ENCODE measurements at regions not wholly inside any gene's neighbourhood (a gene's known extent, or its start where the extent isn't known, plus 50 kb on each side); places are given as distances from the start of the nearest gene placed in this dataset.

GRCh38 chr1:30607723-30608122 lies 115.7 kb downstream of the MATN1 start:
- DNase-seq = no peak

- DNase-seq = no peak
These were observed 117.2 kb downstream of the MATN1 start for GRCh38 chr1:30606166-30606565.

GRCh38 chr1:30605441-30605920 lies 117.9 kb downstream of the MATN1 start:
- DNase-seq = no peak

GRCh38 chr1:30604801-30605440 lies 118.5 kb downstream of the MATN1 start:
- no peak for DNase-seq

GRCh38 chr1:30603081-30603858 lies 120.1 kb downstream of the MATN1 start:
- no peak for DNase-seq

GRCh38 chr1:30601316-30602085 lies 121.9 kb downstream of the MATN1 start:
- DNase-seq = no peak

GRCh38 chr1:30600706-30601105 lies 122.7 kb downstream of the MATN1 start:
- DNase-seq = no peak

GRCh38 chr1:30600258-30600657 lies 123.1 kb downstream of the MATN1 start:
- no peak for DNase-seq

- DNase-seq = no peak
These were observed 123.7 kb downstream of the MATN1 start for GRCh38 chr1:30599721-30600120.

GRCh38 chr1:30598571-30599114 lies 124.7 kb downstream of the MATN1 start:
- no peak for DNase-seq

GRCh38 chr1:30597711-30598110 lies 125.7 kb downstream of the MATN1 start:
- no peak for DNase-seq

- no peak for DNase-seq
These were observed 126.5 kb downstream of the MATN1 start for GRCh38 chr1:30596891-30597290.

GRCh38 chr1:30596470-30596869 lies 126.9 kb downstream of the MATN1 start:
- no peak for DNase-seq

- DNase-seq = no peak
These were observed 134.3 kb downstream of the MATN1 start for GRCh38 chr1:30589083-30589482.

GRCh38 chr1:30588311-30589073 lies 134.9 kb downstream of the MATN1 start:
- no peak for DNase-seq

GRCh38 chr1:30586671-30587070 lies 136.7 kb downstream of the MATN1 start:
- DNase-seq = no peak

GRCh38 chr1:30579580-30579979 lies 143.8 kb downstream of the MATN1 start:
- no peak for DNase-seq

- DNase-seq = no peak
These were observed 148.3 kb downstream of the MATN1 start for GRCh38 chr1:30575066-30575465.

- DNase-seq = peak; percentile 38
These were observed 151.2 kb downstream of the MATN1 start for GRCh38 chr1:30572192-30572591.

GRCh38 chr1:30571380-30571779 lies 152.0 kb downstream of the MATN1 start:
- no peak for DNase-seq

GRCh38 chr1:30569384-30569783 lies 154.0 kb downstream of the MATN1 start:
- no peak for DNase-seq

GRCh38 chr1:30562559-30562958 lies 160.8 kb downstream of the MATN1 start:
- no peak for DNase-seq

GRCh38 chr1:30551603-30552002 lies 171.8 kb downstream of the MATN1 start:
- no peak for DNase-seq

All from EL (cell line).